ENCODE measurements at regions not wholly inside any gene's neighbourhood (a gene's known extent, or its start where the extent isn't known, plus 50 kb on each side); places are given as distances from the start of the nearest gene placed in this dataset.

GRCh38 chr2:145736871-145737270 is 1217.0 kb upstream of the ZEB2 start:
- TF ChIP-seq NANOG (IDR thresholded peaks at IDR 0.05; ENCODE audit: borderline replicate concordance) = no peak
- no peak for TF ChIP-seq CREB1 (CRISPR knock-in tag; IDR thresholded peaks at IDR 0.05; ENCODE audit: low read depth)
- TF ChIP-seq CTCF (conservative IDR thresholded peaks at IDR 0.05; ENCODE audit: low read depth in 2 of 2) = no peak
- no peak for TF ChIP-seq REST (IDR thresholded peaks at IDR 0.05; ENCODE audit: unreplicated experiment)
- no peak for TF ChIP-seq POLR2AphosphoS5 (IDR thresholded peaks at IDR 0.05; ENCODE audit: low read depth)
- TF ChIP-seq EZH2 (IDR thresholded peaks at IDR 0.05; ENCODE audit: low read depth, unreplicated experiment) = no peak
- TF ChIP-seq ZNF462 (CRISPR knock-in tag; IDR thresholded peaks at IDR 0.05) = no peak
- no peak for TF ChIP-seq ZNF331 (CRISPR knock-in tag; IDR thresholded peaks at IDR 0.05; ENCODE audit: low read depth)
- no peak for TF ChIP-seq ETS1 (IDR thresholded peaks at IDR 0.05)
- TF ChIP-seq EZH2phosphoT487 (IDR thresholded peaks at IDR 0.05; ENCODE audit: unreplicated experiment) = no peak
- TF ChIP-seq JUNB (IDR thresholded peaks at IDR 0.05; ENCODE audit: unreplicated experiment) = no peak
- TF ChIP-seq ZNF114 (CRISPR knock-in tag; IDR thresholded peaks at IDR 0.05) = no peak

Measured in GM23338 (cell line).